Activated CD8-positive, alpha-beta T cell treated with anti-CD3 and anti-CD28 coated beads, Interleukin-2, amount 10 ng/mL, durations not matched to agents 7 days and 5 days (primary cell): ENCODE measurements at regions not wholly inside any gene's neighbourhood (a gene's known extent, or its start where the extent isn't known, plus 50 kb on each side); places are given as distances from the start of the nearest gene placed in this dataset.

Experiments used
- ATAC-seq: fragments of 150-1000 bp; cut with Tn5 transposase; one replicate; pipeline ENCODE4 v1.10.0; 2021; ENCODE audit warnings: moderate library complexity
- CTCF ChIA-PET: fragments of 350-600 bp; sonication (Branson Sonifier 250); formaldehyde crosslinking; loops from one replicate; lab custom pipeline; 2021; ENCODE audit warnings: antibody characterized with exemption; lab: Charles Lee
- POLR2A ChIA-PET: fragments of 350-600 bp; sonication (Branson Sonifier 250); formaldehyde crosslinking; loops from one replicate; lab custom pipeline; 2021; ENCODE audit warnings: antibody characterized with exemption; lab: Charles Lee
- DNase-seq: peaks from one replicate; pipeline ENCODE4 v3.0.0-alpha.2; 2020
- H3K27ac Mint-ChIP-seq: one replicate; pipeline ENCODE4 v1.8.0; 2021; ENCODE audit warnings: mild to moderate bottlenecking, mixed read lengths
- H3K27me3 Mint-ChIP-seq: one replicate; pipeline ENCODE4 v1.8.0; 2021; ENCODE audit warnings: low read depth, mixed read lengths
- H3K36me3 Mint-ChIP-seq: one replicate; pipeline ENCODE4 v1.8.0; 2021; ENCODE audit warnings: low read depth, mixed read lengths
- H3K4me1 Mint-ChIP-seq: one replicate; pipeline ENCODE4 v1.8.0; 2021; ENCODE audit warnings: low read depth, mixed read lengths
- H3K4me3 Mint-ChIP-seq: one replicate; pipeline ENCODE4 v1.8.0; 2021; ENCODE audit warnings: mild to moderate bottlenecking, mixed read lengths
- H3K9me3 Mint-ChIP-seq: one replicate; pipeline ENCODE4 v1.8.0; 2022; ENCODE audit warnings: mixed read lengths; ENCODE audit not compliant: insufficient read depth

DNA sequence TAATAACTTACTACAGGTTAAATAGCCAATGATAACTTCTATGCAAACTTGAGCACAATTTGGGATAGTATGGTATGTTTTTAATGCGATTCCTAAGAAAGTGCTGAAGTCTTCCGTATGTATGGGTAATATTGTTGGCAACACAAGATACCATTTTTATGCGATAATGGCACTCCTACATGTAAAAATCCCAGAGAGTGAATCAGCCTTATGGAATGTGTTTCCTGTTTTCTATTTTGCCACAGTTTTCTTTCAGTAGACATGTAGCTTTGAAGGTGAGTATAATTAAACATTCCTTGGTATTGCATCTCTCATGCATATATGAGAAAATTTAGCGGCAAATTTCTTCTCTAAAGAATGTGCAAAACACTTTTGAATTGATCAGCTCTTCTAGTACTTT lies 396.8 kb upstream of the AZI2 start:
- ChIA-PET POLR2A (no interaction called here), CTCF (no interaction called here)
- no peak for DNase-seq
- Mint-ChIP-seq H3K9me3 (peaks cover 3% of the 10 kb centered on the region), H3K27me3 (no peaks in the 10 kb centered on the region), H3K36me3 (no peaks in the 10 kb centered on the region), H3K27ac (no peak overlapping the region), H3K4me3 (no peak overlapping the region), H3K4me1 (no peaks in the 10 kb centered on the region)
- no peak for ATAC-seq

DNA sequence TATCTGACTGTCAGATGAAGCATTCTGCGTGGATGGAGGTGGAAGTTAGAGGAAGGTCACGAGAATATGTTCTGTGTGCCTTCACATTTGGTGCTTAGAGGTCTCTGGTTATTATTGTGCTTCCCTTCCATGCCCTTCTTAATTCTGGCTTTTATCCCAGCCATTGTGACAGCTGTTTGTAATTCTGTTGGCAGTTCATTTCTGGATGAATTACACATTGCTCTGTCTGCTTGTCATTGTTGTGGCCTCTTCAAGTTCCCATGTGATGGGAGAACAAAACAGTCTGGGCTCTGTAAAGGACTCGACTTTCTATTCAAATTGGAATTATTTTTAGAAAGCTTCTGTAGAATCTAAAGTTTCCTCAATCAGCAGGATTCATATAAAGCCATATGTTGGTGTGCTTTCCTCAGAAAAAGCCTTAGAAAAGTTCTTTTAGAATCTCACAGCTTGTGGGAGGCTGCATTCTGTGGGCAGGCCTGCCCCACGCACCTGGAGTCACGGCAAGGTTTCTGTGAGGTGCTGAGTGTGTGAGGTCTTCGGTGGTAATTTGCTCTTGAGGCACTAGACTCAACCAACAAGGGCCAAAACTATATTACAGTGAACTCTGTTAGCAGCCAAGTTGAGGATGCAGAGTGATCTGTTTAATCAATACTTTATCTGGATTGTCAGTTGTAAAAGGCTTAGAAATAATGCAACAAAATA lies 397.4 kb upstream of the AZI2 start:
- ATAC-seq (no peak), DNase-seq (no peak)
- POLR2A ChIA-PET, result no interaction called here
- H3K4me1 Mint-ChIP-seq, result no peaks in the 10 kb centered on the region
- CTCF ChIA-PET, result no interaction called here
- peaks cover 10% of the 10 kb centered on the region for H3K9me3 Mint-ChIP-seq
- no peak overlapping the region for H3K4me3 Mint-ChIP-seq
- no peaks in the 10 kb centered on the region for H3K36me3 Mint-ChIP-seq
- H3K27me3 Mint-ChIP-seq, result no peaks in the 10 kb centered on the region
- H3K27ac Mint-ChIP-seq, result no peak overlapping the region

DNA sequence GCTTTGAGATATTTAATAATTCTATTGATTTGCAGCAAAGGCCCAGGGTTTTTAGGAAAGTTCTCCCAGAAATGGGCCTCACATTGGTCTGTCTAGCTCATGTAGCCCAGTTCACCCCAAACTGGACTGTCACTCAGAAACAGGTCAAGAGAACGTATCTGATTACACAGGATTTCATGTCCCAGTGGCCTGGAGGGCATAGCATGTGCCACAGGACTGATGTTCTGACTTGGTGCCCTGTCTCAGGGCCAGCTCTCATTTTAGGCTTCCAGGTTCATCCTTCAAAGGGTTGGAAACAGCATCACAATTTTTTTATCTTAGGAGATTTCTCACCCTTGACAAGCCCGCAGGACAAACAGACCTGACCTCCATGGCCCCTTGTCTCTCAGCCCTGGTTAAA lies 398.4 kb upstream of the AZI2 start:
- DNase-seq (no peak), ATAC-seq (no peak)
- H3K36me3 Mint-ChIP-seq, result no peaks in the 10 kb centered on the region
- no peak overlapping the region for H3K4me3 Mint-ChIP-seq
- peaks cover 16% of the 10 kb centered on the region for H3K9me3 Mint-ChIP-seq
- no peaks in the 10 kb centered on the region for H3K27me3 Mint-ChIP-seq
- no peak overlapping the region for H3K27ac Mint-ChIP-seq
- ChIA-PET CTCF (no interaction called here), POLR2A (no interaction called here)
- H3K4me1 Mint-ChIP-seq, result no peaks in the 10 kb centered on the region

DNA sequence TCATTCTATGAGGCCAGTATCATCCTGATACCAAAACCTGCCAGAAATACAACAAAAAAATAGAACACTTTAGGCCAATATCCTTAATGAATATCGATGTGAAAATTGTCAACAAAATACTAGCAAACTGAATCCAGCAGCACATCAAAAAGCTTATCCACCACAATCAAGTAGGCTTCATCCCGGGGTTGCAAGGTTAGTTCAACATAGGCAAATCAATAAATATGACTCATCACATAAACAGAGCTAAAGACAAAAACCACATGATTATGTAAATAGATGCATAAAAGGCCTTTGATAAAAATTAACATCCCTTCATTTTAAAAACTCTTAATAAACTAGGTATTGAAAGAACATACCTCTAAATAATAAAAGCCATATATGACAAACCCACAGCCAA lies 403.2 kb upstream of the AZI2 start:
- no peak overlapping the region for H3K27ac Mint-ChIP-seq
- H3K27me3 Mint-ChIP-seq, result no peaks in the 10 kb centered on the region
- no peak for DNase-seq
- H3K4me3 Mint-ChIP-seq, result no peak overlapping the region
- no peak for ATAC-seq
- H3K36me3 Mint-ChIP-seq, result no peaks in the 10 kb centered on the region
- peaks cover 19% of the 10 kb centered on the region for H3K9me3 Mint-ChIP-seq
- ChIA-PET CTCF (no interaction called here), POLR2A (no interaction called here)
- no peaks in the 10 kb centered on the region for H3K4me1 Mint-ChIP-seq

DNA sequence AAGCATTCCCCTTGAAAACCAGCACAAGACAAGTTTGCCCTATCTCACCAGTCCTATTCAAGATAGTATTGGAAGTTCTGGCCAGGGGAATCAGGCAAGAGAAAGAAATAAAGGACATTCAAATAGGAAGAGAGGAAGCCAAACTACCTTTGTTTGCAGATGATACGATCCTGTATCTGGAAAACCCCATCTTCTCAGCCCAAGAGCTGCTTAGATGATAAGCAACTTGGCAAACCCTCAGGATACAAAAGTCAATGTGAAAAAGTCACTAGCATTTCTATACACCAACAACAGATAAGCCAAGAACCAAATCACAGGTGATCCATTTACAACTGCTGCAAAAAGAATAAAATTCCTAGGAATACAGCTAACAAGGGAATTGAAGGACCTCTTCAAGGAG lies 403.7 kb upstream of the AZI2 start:
- H3K4me3 Mint-ChIP-seq, result no peak overlapping the region
- H3K36me3 Mint-ChIP-seq, result no peaks in the 10 kb centered on the region
- H3K4me1 Mint-ChIP-seq, result no peaks in the 10 kb centered on the region
- peaks cover 19% of the 10 kb centered on the region for H3K9me3 Mint-ChIP-seq
- ChIA-PET CTCF (no interaction called here), POLR2A (no interaction called here)
- ATAC-seq (no peak), DNase-seq (no peak)
- no peaks in the 10 kb centered on the region for H3K27me3 Mint-ChIP-seq
- no peak overlapping the region for H3K27ac Mint-ChIP-seq

DNA sequence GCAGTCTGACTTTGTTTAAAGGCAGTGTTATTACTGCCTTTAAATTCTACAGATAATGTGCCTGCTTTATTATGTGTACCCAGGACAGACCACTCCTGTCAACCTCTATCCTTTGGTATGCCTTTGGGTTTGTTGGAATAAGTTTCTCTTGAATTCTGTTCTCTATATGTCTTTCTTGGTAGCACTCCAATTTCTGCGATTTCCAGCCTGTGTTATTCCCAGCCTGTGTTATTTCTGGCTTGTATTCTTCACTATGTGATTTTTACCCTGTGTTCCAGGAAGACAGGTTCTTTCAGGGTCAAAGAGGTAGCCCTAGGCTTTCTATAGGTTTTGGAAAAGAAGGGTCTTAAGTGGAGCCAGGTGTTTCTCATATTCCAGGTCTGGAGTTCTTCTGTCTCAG lies 407.4 kb upstream of the AZI2 start:
- ATAC-seq, result no peak
- CTCF ChIA-PET, result no interaction called here
- H3K27ac Mint-ChIP-seq, result no peak overlapping the region

DNA sequence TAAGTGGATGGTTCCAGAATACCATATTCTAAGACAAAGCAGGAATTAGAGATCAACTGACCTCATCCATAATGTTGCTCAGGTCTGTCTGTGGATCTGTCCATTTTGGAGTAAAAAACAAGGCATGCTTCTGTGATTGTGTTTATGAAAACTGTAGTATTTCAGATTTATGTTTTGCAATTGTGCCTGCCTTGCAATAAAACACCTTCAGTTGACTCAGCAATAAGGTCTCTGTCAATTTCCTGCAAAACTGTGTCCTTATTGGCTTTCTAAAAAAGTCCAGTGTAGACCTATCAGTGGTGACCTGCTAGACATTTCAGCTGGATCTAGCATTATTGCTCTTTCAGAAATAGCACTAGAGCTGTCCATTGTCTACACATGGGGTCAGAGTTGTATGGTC lies 409.5 kb upstream of the AZI2 start:
- ATAC-seq (no peak), DNase-seq (no peak)
- POLR2A ChIA-PET, result no interaction called here
- Mint-ChIP-seq H3K4me1 (no peaks in the 10 kb centered on the region), H3K9me3 (peaks cover 3% of the 10 kb centered on the region), H3K4me3 (no peak overlapping the region), H3K36me3 (no peaks in the 10 kb centered on the region), H3K27me3 (no peaks in the 10 kb centered on the region), H3K27ac (no peak overlapping the region)
- CTCF ChIA-PET, result no interaction called here

More for the DNA sequence above, 407.4 kb upstream of the AZI2 start:
- DNase-seq, result no peak
- no peaks in the 10 kb centered on the region for H3K4me1 Mint-ChIP-seq
- no peaks in the 10 kb centered on the region for H3K36me3 Mint-ChIP-seq
- H3K27me3 Mint-ChIP-seq, result no peaks in the 10 kb centered on the region
- no peak overlapping the region for H3K4me3 Mint-ChIP-seq
- POLR2A ChIA-PET, result no interaction called here
- peaks cover 9% of the 10 kb centered on the region for H3K9me3 Mint-ChIP-seq

DNA sequence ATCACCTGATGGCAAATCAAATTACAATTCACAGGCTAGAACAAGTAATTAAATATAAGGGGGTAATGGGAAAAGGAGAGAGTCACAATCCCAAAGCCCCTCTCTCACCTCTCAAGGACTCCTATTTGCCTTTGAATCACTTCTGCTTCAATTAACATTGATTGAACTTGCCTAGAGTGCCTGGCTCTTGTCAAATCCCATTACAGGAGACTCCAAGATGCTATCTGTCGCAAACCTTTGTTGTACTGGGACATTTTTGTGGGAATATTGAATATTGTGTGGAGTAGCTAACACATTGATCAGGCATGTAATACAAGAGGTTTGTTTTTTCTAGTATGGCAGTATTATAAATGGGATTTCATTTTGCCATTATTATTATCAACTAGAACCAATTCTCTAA lies 412.8 kb upstream of the AZI2 start:
- DNase-seq (no peak), ATAC-seq (no peak)
- H3K27ac Mint-ChIP-seq, result no peak overlapping the region
- H3K9me3 Mint-ChIP-seq, result no peaks in the 10 kb centered on the region
- CTCF ChIA-PET, result no interaction called here
- H3K4me1 Mint-ChIP-seq, result no peaks in the 10 kb centered on the region
- H3K36me3 Mint-ChIP-seq, result no peaks in the 10 kb centered on the region
- POLR2A ChIA-PET, result no interaction called here
- no peaks in the 10 kb centered on the region for H3K27me3 Mint-ChIP-seq
- H3K4me3 Mint-ChIP-seq, result no peak overlapping the region

DNA sequence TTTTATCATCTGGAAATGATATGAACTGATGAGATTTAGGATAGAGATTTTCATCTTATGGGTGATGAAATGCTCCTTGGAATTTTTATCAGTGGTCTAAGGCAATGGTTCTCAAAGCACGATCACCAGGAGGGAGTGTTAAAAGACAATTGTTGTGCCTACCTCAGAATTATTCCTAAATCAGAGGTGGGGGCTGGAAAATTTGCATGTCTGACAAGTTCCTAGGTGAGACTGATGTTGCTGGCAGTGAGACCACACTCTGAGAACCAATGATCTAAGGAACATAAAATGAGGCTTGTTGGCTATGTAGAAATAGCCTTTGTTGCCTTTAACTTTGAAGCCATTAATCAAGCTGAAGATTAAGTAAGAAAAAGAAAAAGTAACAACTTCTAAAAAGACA lies 416.6 kb upstream of the AZI2 start:
- CTCF ChIA-PET, result no interaction called here
- ATAC-seq (no peak), DNase-seq (no peak)
- Mint-ChIP-seq H3K9me3 (no peaks in the 10 kb centered on the region), H3K27ac (no peak overlapping the region), H3K4me1 (no peaks in the 10 kb centered on the region), H3K4me3 (no peak overlapping the region), H3K27me3 (no peaks in the 10 kb centered on the region), H3K36me3 (no peaks in the 10 kb centered on the region)
- POLR2A ChIA-PET, result no interaction called here

DNA sequence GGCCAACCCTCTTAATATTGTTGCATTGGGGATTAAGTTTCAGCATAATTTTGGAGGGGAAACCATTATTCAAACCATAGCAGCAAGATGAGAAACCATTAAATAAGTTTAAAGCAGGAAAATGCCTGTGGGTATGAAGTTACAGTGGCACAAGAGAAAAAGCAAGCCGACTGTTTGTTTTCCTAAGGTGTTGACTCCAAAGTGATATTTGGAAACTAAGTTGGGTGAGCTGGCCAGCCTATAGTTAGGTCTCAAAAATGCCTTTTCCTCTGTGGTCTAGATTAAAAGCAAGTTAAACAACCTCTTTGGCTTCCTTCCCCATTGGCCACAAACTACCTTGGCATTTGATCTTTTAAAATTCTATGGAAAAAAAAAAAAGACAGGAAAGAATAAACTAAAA lies 419.8 kb upstream of the AZI2 start:
- no peaks in the 10 kb centered on the region for H3K4me1 Mint-ChIP-seq
- no peak overlapping the region for H3K4me3 Mint-ChIP-seq
- H3K27me3 Mint-ChIP-seq, result no peaks in the 10 kb centered on the region
- CTCF ChIA-PET, result no interaction called here
- H3K36me3 Mint-ChIP-seq, result no peaks in the 10 kb centered on the region
- H3K27ac Mint-ChIP-seq, result no peak overlapping the region
- peaks cover 7% of the 10 kb centered on the region for H3K9me3 Mint-ChIP-seq
- no peak for DNase-seq
- ATAC-seq, result no peak
- POLR2A ChIA-PET, result no interaction called here

DNA sequence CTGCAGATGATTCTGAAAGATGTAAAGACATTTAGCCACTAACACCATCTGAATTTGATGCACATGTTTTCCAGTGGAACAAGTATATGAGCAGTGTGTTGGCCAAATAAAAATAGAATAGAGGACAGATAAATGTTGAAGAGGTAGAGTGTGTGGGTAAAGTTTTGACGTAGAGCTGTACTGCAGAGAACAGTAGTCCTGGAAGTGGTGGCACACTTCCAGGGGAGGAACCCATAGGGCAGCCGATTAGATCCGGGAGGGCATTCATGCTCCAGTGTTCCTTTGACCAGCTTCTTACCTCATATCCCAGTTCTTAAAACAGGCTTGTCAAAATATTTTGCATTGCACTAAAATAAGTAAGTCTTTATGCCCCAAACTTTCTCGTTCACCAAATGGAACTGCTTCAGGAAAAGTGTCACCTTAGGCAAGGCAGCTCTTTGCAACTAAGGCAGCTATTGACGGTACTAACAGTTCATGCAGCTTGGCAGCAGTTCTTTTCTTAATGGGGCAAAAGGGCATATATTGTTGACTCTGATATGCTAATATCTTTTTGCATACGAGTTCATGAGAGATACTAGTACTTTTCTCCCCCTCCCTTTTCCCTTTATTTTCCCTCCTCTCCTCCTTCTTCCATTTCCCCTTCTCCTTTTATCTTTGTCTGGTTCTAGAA lies 429.3 kb upstream of the AZI2 start:
- POLR2A ChIA-PET, result no interaction called here
- Mint-ChIP-seq H3K4me1 (no peaks in the 10 kb centered on the region), H3K27me3 (no peaks in the 10 kb centered on the region), H3K9me3 (peaks cover 4% of the 10 kb centered on the region), H3K27ac (no peak overlapping the region), H3K4me3 (no peak overlapping the region), H3K36me3 (no peaks in the 10 kb centered on the region)
- CTCF ChIA-PET, result no interaction called here
- no peak for DNase-seq
- ATAC-seq, result no peak

DNA sequence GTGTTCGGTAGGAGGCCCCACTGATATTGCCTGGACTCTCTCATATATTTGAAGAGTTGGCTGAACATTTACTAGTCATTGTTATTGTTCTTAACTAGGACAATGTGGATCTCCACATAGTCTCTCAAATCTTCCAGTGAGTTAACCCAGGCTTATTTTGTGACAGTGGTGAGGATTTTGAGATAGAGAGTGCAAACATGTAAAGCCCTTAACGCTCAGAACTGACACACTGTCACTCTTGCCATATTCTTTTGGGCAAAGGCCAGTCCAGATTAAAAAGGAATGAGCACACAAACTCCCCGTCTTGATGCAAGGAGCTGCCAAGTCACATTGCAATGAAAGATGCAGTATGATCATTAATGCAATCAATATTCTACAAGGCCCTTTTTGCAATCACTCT lies 431.9 kb upstream of the AZI2 start:
- no peaks in the 10 kb centered on the region for H3K27me3 Mint-ChIP-seq

DNA sequence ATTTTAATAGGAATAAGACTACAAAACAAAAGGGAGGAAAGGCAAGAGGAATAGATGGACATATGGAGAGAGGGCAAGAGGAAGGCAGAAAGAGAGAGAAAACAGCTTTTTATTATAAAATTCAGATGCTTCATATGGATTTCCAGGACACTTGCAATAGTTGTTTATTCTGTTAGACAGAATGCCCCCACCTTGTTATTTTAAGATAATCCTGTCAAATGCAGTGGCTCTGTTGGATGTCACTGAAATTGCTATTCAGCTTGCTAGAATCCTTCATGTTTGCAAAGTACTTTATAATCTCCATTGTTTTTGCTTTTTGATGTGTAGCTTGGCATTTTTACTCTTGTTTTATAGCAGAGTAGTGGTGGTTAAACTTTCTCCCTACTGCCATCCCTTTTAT lies 432.4 kb upstream of the AZI2 start:
- ATAC-seq, result no peak
- peaks cover 4% of the 10 kb centered on the region for H3K9me3 Mint-ChIP-seq
- no peak overlapping the region for H3K27ac Mint-ChIP-seq
- CTCF ChIA-PET, result no interaction called here
- no peaks in the 10 kb centered on the region for H3K36me3 Mint-ChIP-seq
- no peaks in the 10 kb centered on the region for H3K27me3 Mint-ChIP-seq
- no peak overlapping the region for H3K4me3 Mint-ChIP-seq
- no peaks in the 10 kb centered on the region for H3K4me1 Mint-ChIP-seq
- POLR2A ChIA-PET, result no interaction called here
- no peak for DNase-seq

More for the DNA sequence above, 431.9 kb upstream of the AZI2 start:
- DNase-seq (no peak), ATAC-seq (no peak)
- peaks cover 4% of the 10 kb centered on the region for H3K9me3 Mint-ChIP-seq
- no peak overlapping the region for H3K27ac Mint-ChIP-seq
- ChIA-PET POLR2A (no interaction called here), CTCF (no interaction called here)
- H3K36me3 Mint-ChIP-seq, result no peaks in the 10 kb centered on the region
- no peaks in the 10 kb centered on the region for H3K4me1 Mint-ChIP-seq
- H3K4me3 Mint-ChIP-seq, result no peak overlapping the region
